ENCODE measurements at regions not wholly inside any gene's neighbourhood (a gene's known extent, or its start where the extent isn't known, plus 50 kb on each side); places are given as distances from the start of the nearest gene placed in this dataset.

DNA sequence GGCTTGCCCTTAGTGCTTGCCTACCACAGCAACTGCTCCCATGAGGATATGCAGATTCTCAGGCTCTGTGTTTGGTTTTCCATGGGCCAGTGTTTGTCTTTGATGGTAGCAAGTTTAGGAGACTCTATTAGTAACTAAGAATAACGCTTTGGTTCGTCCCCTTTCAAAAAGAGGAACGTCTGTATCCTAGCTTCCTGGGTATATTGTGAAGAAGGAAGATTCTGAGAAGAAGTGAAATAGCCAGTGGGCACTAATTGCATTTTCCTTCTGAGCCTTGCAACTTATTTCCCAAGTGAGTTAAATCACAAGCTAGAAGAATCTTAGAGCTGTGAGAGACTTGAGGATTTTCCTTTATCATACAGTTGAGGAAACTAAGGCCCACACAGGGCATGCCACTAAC is 376.8 kb downstream of the PIK3R1 start:
- no peak for DNase-seq
- no peak overlapping the region for H3K9ac ChIP-seq (ENCODE audit: low read depth, low read length)
- H3K4me3 ChIP-seq (ENCODE audit: low read depth in 1 of 2, low read length in 2 of 2): no peak overlapping the region
- no peaks in the 10 kb centered on the region for H3K79me2 ChIP-seq (ENCODE audit: insufficient read depth, low read length)
- H2AFZ ChIP-seq (ENCODE audit: low read depth, low read length): no peak overlapping the region
- TF ChIP-seq, protein P1, sequence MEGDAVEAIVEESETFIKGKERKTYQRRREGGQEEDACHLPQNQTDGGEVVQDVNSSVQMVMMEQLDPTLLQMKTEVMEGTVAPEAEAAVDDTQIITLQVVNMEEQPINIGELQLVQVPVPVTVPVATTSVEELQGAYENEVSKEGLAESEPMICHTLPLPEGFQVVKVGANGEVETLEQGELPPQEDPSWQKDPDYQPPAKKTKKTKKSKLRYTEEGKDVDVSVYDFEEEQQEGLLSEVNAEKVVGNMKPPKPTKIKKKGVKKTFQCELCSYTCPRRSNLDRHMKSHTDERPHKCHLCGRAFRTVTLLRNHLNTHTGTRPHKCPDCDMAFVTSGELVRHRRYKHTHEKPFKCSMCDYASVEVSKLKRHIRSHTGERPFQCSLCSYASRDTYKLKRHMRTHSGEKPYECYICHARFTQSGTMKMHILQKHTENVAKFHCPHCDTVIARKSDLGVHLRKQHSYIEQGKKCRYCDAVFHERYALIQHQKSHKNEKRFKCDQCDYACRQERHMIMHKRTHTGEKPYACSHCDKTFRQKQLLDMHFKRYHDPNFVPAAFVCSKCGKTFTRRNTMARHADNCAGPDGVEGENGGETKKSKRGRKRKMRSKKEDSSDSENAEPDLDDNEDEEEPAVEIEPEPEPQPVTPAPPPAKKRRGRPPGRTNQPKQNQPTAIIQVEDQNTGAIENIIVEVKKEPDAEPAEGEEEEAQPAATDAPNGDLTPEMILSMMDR (IDR thresholded peaks at IDR 0.05; ENCODE audit: borderline replicate concordance, extremely low read depth, low read length, poor library complexity, severe bottlenecking): no peak
- TF ChIP-seq EZH2 (IDR thresholded peaks at IDR 0.05; ENCODE audit: borderline replicate concordance, low read depth, low read length, severe bottlenecking): no peak
- no peaks in the 10 kb centered on the region for H3K9me3 ChIP-seq (ENCODE audit: insufficient read depth, low read length, severe bottlenecking)
- H3K36me3 ChIP-seq (ENCODE audit: insufficient read depth, low read length): no peaks in the 10 kb centered on the region
- H4K20me1 ChIP-seq (ENCODE audit: insufficient read depth, low read length): no peaks in the 10 kb centered on the region
- no peak for ATAC-seq (ENCODE audit: insufficient read depth, low read depth)
- H3K4me1 ChIP-seq (ENCODE audit: insufficient read depth, low read length): no peaks in the 10 kb centered on the region
- H3K27me3 ChIP-seq (ENCODE audit: insufficient read depth, low read length, poor library complexity): no peaks in the 10 kb centered on the region
- no peak overlapping the region for H3K27ac ChIP-seq (ENCODE audit: low read length)
- H3K4me2 ChIP-seq (ENCODE audit: insufficient read depth, low read length): no peak overlapping the region

DNA sequence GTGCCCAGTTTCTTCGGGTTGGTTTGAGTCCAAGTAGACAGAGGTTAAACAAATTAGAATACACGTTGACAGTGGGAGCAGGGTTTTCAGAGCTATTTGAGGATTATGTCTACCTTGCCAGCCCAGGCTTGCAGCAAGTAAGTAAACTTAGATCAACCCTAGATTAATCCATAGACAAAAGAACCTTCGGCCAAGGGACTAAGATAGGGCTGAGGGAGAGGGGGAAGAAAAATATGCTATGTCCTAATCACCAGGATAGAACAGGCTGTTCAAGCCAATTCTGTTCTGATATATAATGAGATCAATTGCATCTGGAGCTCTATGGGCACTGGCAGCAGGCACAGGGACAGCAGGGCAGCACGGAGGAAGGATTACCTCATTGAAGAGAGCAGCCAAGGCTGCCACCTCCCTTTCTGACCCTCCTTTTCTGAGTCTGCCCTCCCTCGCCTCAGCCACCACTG is 377.7 kb downstream of the PIK3R1 start:
- H3K4me1 ChIP-seq (ENCODE audit: insufficient read depth, low read length): no peaks in the 10 kb centered on the region
- no peak for ATAC-seq (ENCODE audit: insufficient read depth, low read depth)
- no peak overlapping the region for H2AFZ ChIP-seq (ENCODE audit: low read depth, low read length)
- DNase-seq: no peak
- H3K4me3 ChIP-seq (ENCODE audit: low read depth in 1 of 2, low read length in 2 of 2): no peak overlapping the region
- TF ChIP-seq, protein P1 (IDR thresholded peaks at IDR 0.05; ENCODE audit: borderline replicate concordance, extremely low read depth, low read length, poor library complexity, severe bottlenecking): no peak
- no peak for TF ChIP-seq EZH2 (IDR thresholded peaks at IDR 0.05; ENCODE audit: borderline replicate concordance, low read depth, low read length, severe bottlenecking)
- no peak overlapping the region for H3K9ac ChIP-seq (ENCODE audit: low read depth, low read length)
- no peaks in the 10 kb centered on the region for H3K27me3 ChIP-seq (ENCODE audit: insufficient read depth, low read length, poor library complexity)
- H3K9me3 ChIP-seq (ENCODE audit: insufficient read depth, low read length, severe bottlenecking): no peaks in the 10 kb centered on the region
- H3K36me3 ChIP-seq (ENCODE audit: insufficient read depth, low read length): no peaks in the 10 kb centered on the region
- no peaks in the 10 kb centered on the region for H4K20me1 ChIP-seq (ENCODE audit: insufficient read depth, low read length)
- no peak overlapping the region for H3K27ac ChIP-seq (ENCODE audit: low read length)
- H3K79me2 ChIP-seq (ENCODE audit: insufficient read depth, low read length): no peaks in the 10 kb centered on the region
- no peak overlapping the region for H3K4me2 ChIP-seq (ENCODE audit: insufficient read depth, low read length)

DNA sequence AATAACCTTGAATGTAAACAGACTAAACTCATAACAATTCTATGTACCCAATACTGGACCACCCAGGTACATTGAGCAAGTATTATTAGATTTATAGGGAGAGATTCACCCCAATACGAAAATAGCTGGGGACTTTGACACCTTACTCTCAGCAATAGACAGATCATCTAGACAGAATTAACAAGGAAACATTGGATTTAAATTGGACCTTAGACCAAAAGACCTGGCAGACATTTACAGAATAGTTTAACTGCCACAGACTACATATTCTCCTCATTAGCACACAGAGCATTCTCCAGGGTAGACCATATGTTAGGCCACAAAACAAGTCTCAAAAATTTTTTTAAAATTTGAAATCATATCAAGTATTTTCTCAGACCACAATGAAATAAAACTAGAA is 397.4 kb downstream of the PIK3R1 start:
- Histone ChIP-seq H3K9me3 (ENCODE audit: insufficient read depth, low read length, severe bottlenecking) (peaks cover 9% of the 10 kb centered on the region), H3K27ac (ENCODE audit: low read length) (no peak overlapping the region), H4K20me1 (ENCODE audit: insufficient read depth, low read length) (no peaks in the 10 kb centered on the region), H3K27me3 (ENCODE audit: insufficient read depth, low read length, poor library complexity) (no peaks in the 10 kb centered on the region), H3K9ac (ENCODE audit: low read depth, low read length) (no peak overlapping the region), H3K4me2 (ENCODE audit: insufficient read depth, low read length) (no peak overlapping the region), H2AFZ (ENCODE audit: low read depth, low read length) (no peak overlapping the region), H3K4me1 (ENCODE audit: insufficient read depth, low read length) (no peaks in the 10 kb centered on the region), H3K4me3 (ENCODE audit: low read depth in 1 of 2, low read length in 2 of 2) (no peak overlapping the region), H3K36me3 (ENCODE audit: insufficient read depth, low read length) (no peaks in the 10 kb centered on the region), H3K79me2 (ENCODE audit: insufficient read depth, low read length) (no peaks in the 10 kb centered on the region)
- no peak for DNase-seq
- ATAC-seq (ENCODE audit: insufficient read depth, low read depth): no peak
- TF ChIP-seq EZH2 (IDR thresholded peaks at IDR 0.05; ENCODE audit: borderline replicate concordance, low read depth, low read length, severe bottlenecking): no peak
- TF ChIP-seq, protein P1 (IDR thresholded peaks at IDR 0.05; ENCODE audit: borderline replicate concordance, extremely low read depth, low read length, poor library complexity, severe bottlenecking): no peak

DNA sequence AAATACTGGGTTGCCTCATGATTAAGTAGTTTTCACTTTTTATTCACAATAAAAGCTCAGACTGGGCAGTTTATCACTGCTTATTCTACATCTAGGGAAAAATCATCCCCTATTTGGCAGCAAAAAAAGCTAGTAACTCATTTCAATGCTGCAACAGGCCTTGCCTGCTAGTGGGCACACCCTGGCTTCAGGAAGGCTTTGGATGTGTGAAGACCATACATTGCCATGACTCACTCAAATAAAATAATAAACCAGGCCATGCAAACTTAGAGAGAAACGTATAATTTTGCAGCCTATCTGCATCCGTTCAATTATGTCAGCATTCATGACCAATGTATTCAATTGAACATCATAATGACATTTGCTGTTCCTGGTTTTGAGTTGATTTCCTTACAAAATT is 402.9 kb downstream of the PIK3R1 start:
- Histone ChIP-seq H4K20me1 (ENCODE audit: insufficient read depth, low read length) (no peaks in the 10 kb centered on the region), H3K9ac (ENCODE audit: low read depth, low read length) (no peak overlapping the region), H3K36me3 (ENCODE audit: insufficient read depth, low read length) (no peaks in the 10 kb centered on the region), H3K79me2 (ENCODE audit: insufficient read depth, low read length) (no peaks in the 10 kb centered on the region), H3K4me2 (ENCODE audit: insufficient read depth, low read length) (no peak overlapping the region), H3K27ac (ENCODE audit: low read length) (no peak overlapping the region), H3K4me3 (ENCODE audit: low read depth in 1 of 2, low read length in 2 of 2) (no peak overlapping the region), H2AFZ (ENCODE audit: low read depth, low read length) (no peak overlapping the region), H3K4me1 (ENCODE audit: insufficient read depth, low read length) (no peaks in the 10 kb centered on the region), H3K27me3 (ENCODE audit: insufficient read depth, low read length, poor library complexity) (no peaks in the 10 kb centered on the region), H3K9me3 (ENCODE audit: insufficient read depth, low read length, severe bottlenecking) (no peaks in the 10 kb centered on the region)
- TF ChIP-seq, protein P1 (IDR thresholded peaks at IDR 0.05; ENCODE audit: borderline replicate concordance, extremely low read depth, low read length, poor library complexity, severe bottlenecking): no peak
- TF ChIP-seq EZH2 (IDR thresholded peaks at IDR 0.05; ENCODE audit: borderline replicate concordance, low read depth, low read length, severe bottlenecking): no peak
- no peak for DNase-seq
- no peak for ATAC-seq (ENCODE audit: insufficient read depth, low read depth)

Data from DND-41 (cell line).